ENCODE measurements at regions not wholly inside any gene's neighbourhood (a gene's known extent, or its start where the extent isn't known, plus 50 kb on each side); places are given as distances from the start of the nearest gene placed in this dataset.

- TF ChIP-seq, protein P1, sequence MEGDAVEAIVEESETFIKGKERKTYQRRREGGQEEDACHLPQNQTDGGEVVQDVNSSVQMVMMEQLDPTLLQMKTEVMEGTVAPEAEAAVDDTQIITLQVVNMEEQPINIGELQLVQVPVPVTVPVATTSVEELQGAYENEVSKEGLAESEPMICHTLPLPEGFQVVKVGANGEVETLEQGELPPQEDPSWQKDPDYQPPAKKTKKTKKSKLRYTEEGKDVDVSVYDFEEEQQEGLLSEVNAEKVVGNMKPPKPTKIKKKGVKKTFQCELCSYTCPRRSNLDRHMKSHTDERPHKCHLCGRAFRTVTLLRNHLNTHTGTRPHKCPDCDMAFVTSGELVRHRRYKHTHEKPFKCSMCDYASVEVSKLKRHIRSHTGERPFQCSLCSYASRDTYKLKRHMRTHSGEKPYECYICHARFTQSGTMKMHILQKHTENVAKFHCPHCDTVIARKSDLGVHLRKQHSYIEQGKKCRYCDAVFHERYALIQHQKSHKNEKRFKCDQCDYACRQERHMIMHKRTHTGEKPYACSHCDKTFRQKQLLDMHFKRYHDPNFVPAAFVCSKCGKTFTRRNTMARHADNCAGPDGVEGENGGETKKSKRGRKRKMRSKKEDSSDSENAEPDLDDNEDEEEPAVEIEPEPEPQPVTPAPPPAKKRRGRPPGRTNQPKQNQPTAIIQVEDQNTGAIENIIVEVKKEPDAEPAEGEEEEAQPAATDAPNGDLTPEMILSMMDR (conservative IDR thresholded peaks at IDR 0.05; ENCODE audit: low read depth, low read length): no peak
- TF ChIP-seq EZH2 (IDR thresholded peaks at IDR 0.05; ENCODE audit: low read length, unreplicated experiment) (no peak), EZH2phosphoT487 (IDR thresholded peaks at IDR 0.05; ENCODE audit: borderline replicate concordance, low read length) (no peak)
Measured at GRCh38 chr2:228409493-228409892, 228.0 kb upstream of the SPHKAP start.
